MM.1S (cell line): ENCODE measurements at regions not wholly inside any gene's neighbourhood (a gene's known extent, or its start where the extent isn't known, plus 50 kb on each side); places are given as distances from the start of the nearest gene placed in this dataset.

Experiments
- DNase-seq: peaks from one replicate; pipeline ENCODE4 v3.0.0-alpha.2; 2015
- H2AFZ ChIP-seq: fragments of 300-600 bp; sonication (generic); 2 replicates; pipeline ENCODE4 v1.6.0; 2016; ENCODE audit warnings: antibody characterized with exemption, low read length
- H3F3A ChIP-seq: fragments of 300-600 bp; sonication (generic); 2 replicates; pipeline ENCODE4 v1.6.1; 2016; ENCODE audit warnings: mild to moderate bottlenecking, antibody characterized with exemption, low read length, moderate library complexity, mixed read lengths; ENCODE audit not compliant: insufficient read depth
- H3K27ac ChIP-seq: fragments of 300-600 bp; sonication (generic); 2 replicates; pipeline ENCODE4 v1.5.1; 2016; ENCODE audit warnings: mild to moderate bottlenecking, low read length
- H3K27me3 ChIP-seq: fragments of 300-600 bp; sonication (generic); replicated peaks from 2 replicates; pipeline ENCODE4 v1.6.0; 2016; ENCODE audit warnings: low read length; ENCODE audit not compliant: insufficient read depth
- H3K36me3 ChIP-seq: fragments of 300-600 bp; sonication (generic); replicated peaks from 2 replicates; pipeline ENCODE4 v1.6.1; 2016; ENCODE audit warnings: mild to moderate bottlenecking, low read length, mixed read lengths; ENCODE audit not compliant: insufficient read depth
- H3K4me1 ChIP-seq: fragments of 300-600 bp; sonication (generic); 2 replicates; pipeline ENCODE4 v1.6.1; 2016; ENCODE audit warnings: low read length, mixed read lengths
- H3K4me2 ChIP-seq: fragments of 300-600 bp; sonication (generic); 2 replicates; pipeline ENCODE4 v1.6.0; 2016; ENCODE audit warnings: low read depth, low read length
- H3K4me3 ChIP-seq: fragments of 300-600 bp; sonication (generic); 2 replicates; pipeline ENCODE4 v1.5.1; 2016; ENCODE audit warnings: low read length, mixed read lengths
- H3K79me2 ChIP-seq: fragments of 300-600 bp; sonication (generic); 2 replicates; pipeline ENCODE4 v1.6.1; 2016; ENCODE audit warnings: mixed run types, low read length, mixed read lengths
- H3K9ac ChIP-seq: fragments of 300-600 bp; sonication (generic); 2 replicates; pipeline ENCODE4 v1.6.1; 2016; ENCODE audit warnings: low read length, mixed read lengths
- H3K9me2 ChIP-seq: fragments of 300-600 bp; sonication (generic); replicated peaks from 2 replicates; pipeline ENCODE4 v1.6.1; 2016; ENCODE audit warnings: mild to moderate bottlenecking, low read length, mixed read lengths; ENCODE audit not compliant: insufficient read depth
- H3K9me3 ChIP-seq: fragments of 300-600 bp; sonication (generic); replicated peaks from 2 replicates; pipeline ENCODE4 v1.6.1; 2016; ENCODE audit warnings: mild to moderate bottlenecking, low read length, mixed read lengths; ENCODE audit not compliant: insufficient read depth
- H4K20me1 ChIP-seq: fragments of 300-600 bp; sonication (generic); 2 replicates; pipeline ENCODE4 v1.6.1; 2016; ENCODE audit warnings: mild to moderate bottlenecking, low read length, moderate library complexity, mixed read lengths; ENCODE audit not compliant: insufficient read depth
- EZH2 ChIP-seq: fragments of 300-600 bp; sonication (generic); optimal IDR thresholded peaks from 2 replicates; pipeline ENCODE3; 2017; ENCODE audit warnings: low read depth, mild to moderate bottlenecking, antibody characterized with exemption, low read length, mixed read lengths
- EZH2phosphoT487 ChIP-seq: fragments of 300-600 bp; sonication (generic); IDR thresholded peaks from 2 replicates; pipeline ENCODE4 v1.6.1; 2018; ENCODE audit warnings: antibody characterized with exemption, low read length
- TF ChIP-seq, protein P1 (sequence below): fragments of 300-600 bp; sonication (generic); IDR thresholded peaks from 2 replicates; pipeline ENCODE4 v1.5.1; 2016; ENCODE audit warnings: antibody characterized with exemption, low read length, mixed read lengths

GRCh38 chr10:111923032-111923431 is 260.5 kb downstream of the GPAM start:
- Histone ChIP-seq H3F3A (no peaks in the 10 kb centered on the region), H3K9ac (no peak overlapping the region), H3K79me2 (no peaks in the 10 kb centered on the region), H3K27ac (no peak overlapping the region), H3K4me1 (no peaks in the 10 kb centered on the region), H3K4me3 (no peak overlapping the region), H3K9me3 (no peaks in the 10 kb centered on the region), H3K36me3 (no peaks in the 10 kb centered on the region), H3K9me2 (no peaks in the 10 kb centered on the region), H3K4me2 (no peak overlapping the region), H3K27me3 (no peaks in the 10 kb centered on the region), H4K20me1 (no peaks in the 10 kb centered on the region), H2AFZ (no peak overlapping the region)
- no peak for TF ChIP-seq EZH2
- TF ChIP-seq, protein P1, sequence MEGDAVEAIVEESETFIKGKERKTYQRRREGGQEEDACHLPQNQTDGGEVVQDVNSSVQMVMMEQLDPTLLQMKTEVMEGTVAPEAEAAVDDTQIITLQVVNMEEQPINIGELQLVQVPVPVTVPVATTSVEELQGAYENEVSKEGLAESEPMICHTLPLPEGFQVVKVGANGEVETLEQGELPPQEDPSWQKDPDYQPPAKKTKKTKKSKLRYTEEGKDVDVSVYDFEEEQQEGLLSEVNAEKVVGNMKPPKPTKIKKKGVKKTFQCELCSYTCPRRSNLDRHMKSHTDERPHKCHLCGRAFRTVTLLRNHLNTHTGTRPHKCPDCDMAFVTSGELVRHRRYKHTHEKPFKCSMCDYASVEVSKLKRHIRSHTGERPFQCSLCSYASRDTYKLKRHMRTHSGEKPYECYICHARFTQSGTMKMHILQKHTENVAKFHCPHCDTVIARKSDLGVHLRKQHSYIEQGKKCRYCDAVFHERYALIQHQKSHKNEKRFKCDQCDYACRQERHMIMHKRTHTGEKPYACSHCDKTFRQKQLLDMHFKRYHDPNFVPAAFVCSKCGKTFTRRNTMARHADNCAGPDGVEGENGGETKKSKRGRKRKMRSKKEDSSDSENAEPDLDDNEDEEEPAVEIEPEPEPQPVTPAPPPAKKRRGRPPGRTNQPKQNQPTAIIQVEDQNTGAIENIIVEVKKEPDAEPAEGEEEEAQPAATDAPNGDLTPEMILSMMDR = no peak
- no peak for TF ChIP-seq EZH2phosphoT487
- no peak for DNase-seq

GRCh38 chr10:111926286-111926685 is 257.3 kb downstream of the GPAM start:
- Histone ChIP-seq H3K79me2 (no peaks in the 10 kb centered on the region), H3K4me1 (no peaks in the 10 kb centered on the region), H3K9ac (no peak overlapping the region), H3K27ac (no peak overlapping the region), H3K36me3 (no peaks in the 10 kb centered on the region), H3K9me2 (no peaks in the 10 kb centered on the region), H3K27me3 (no peaks in the 10 kb centered on the region), H4K20me1 (no peaks in the 10 kb centered on the region), H3K9me3 (no peaks in the 10 kb centered on the region), H2AFZ (no peak overlapping the region), H3F3A (no peaks in the 10 kb centered on the region), H3K4me2 (no peak overlapping the region), H3K4me3 (no peak overlapping the region)
- TF ChIP-seq EZH2 (no peak), EZH2phosphoT487 (no peak)
- TF ChIP-seq, protein P1 = no peak
- no peak for DNase-seq

DNA sequence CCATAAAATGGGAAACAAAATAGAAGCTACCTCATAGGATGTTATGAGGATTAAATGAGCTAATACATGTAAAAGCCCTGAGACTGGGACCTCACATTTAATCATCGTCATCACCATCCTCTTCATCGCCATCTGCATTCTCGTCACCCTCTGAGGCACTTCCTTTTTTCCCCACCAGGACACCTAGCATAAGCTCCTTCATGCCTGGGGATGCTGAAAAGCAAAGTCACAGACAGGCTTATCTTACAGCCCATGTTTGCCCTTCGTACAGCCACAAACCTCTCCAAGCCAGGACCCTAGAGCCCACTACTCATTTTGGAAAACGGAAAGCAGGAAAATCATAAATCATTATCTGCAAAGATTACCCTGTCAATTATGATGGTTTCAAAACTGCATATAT is 249.6 kb downstream of the GPAM start:
- Histone ChIP-seq H3K27me3 (no peaks in the 10 kb centered on the region), H3K79me2 (no peaks in the 10 kb centered on the region), H3K36me3 (no peaks in the 10 kb centered on the region), H3K9ac (no peak overlapping the region), H2AFZ (no peak overlapping the region), H3F3A (no peaks in the 10 kb centered on the region), H3K9me2 (no peaks in the 10 kb centered on the region), H3K4me1 (no peaks in the 10 kb centered on the region), H3K9me3 (no peaks in the 10 kb centered on the region), H4K20me1 (no peaks in the 10 kb centered on the region), H3K4me2 (no peak overlapping the region), H3K4me3 (no peak overlapping the region), H3K27ac (no peak overlapping the region)
- no peak for DNase-seq
- TF ChIP-seq, protein P1 = no peak
- no peak for TF ChIP-seq EZH2phosphoT487
- no peak for TF ChIP-seq EZH2

DNA sequence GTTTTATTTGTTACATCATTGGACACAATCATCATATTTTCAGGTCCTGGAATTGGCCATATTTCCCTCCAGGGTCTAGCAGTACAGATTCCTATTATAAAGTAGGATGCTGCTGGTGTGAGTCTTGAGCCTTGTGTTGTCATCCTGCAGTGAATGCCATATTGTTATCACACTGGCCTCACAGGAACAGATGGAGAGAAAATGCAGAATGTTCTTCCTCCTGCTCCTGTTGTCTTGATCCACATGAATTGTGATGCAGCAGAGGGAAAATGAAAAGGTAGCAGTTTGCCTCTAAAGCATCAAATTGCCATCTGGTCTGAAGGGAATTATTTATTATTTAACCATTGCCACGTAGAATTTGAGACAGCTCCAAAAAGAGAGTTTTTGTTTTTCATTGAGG is 248.6 kb downstream of the GPAM start:
- no peak overlapping the region for H2AFZ ChIP-seq
- no peaks in the 10 kb centered on the region for H3F3A ChIP-seq
- H3K9me2 ChIP-seq = no peaks in the 10 kb centered on the region
- no peak overlapping the region for H3K4me2 ChIP-seq
- H3K4me3 ChIP-seq = no peak overlapping the region
- no peak overlapping the region for H3K27ac ChIP-seq
- no peaks in the 10 kb centered on the region for H3K79me2 ChIP-seq
- H3K9ac ChIP-seq = no peak overlapping the region
- H3K27me3 ChIP-seq = no peaks in the 10 kb centered on the region
- H4K20me1 ChIP-seq = no peaks in the 10 kb centered on the region
- no peak for DNase-seq
- H3K36me3 ChIP-seq = no peaks in the 10 kb centered on the region
- H3K9me3 ChIP-seq = no peaks in the 10 kb centered on the region
- TF ChIP-seq, protein P1 = no peak
- TF ChIP-seq EZH2phosphoT487 = no peak
- TF ChIP-seq EZH2 = no peak
- H3K4me1 ChIP-seq = no peaks in the 10 kb centered on the region
